H54 (cell line): ENCODE measurements at regions not wholly inside any gene's neighbourhood (a gene's known extent, or its start where the extent isn't known, plus 50 kb on each side); places are given as distances from the start of the nearest gene placed in this dataset.

Source experiments
- DNase-seq: peaks from one replicate; pipeline ENCODE4 v3.0.0; 2011; ENCODE audit warnings: low spot score, mixed read lengths; ENCODE audit not compliant: insufficient read length
- FAIRE-seq: peaks from 3 replicates; lab custom pipeline; 2011; peaks lifted over from hg19 to GRCh38; lab: Jason Lieb, UNC
- POLR2A ChIP-seq: IDR thresholded peaks from 2 replicates; pipeline ENCODE4 v1.6.1; 2011; ENCODE audit warnings: low read depth, mild to moderate bottlenecking, low read length

- FAIRE-seq (no peak), DNase-seq (no peak)
- TF ChIP-seq POLR2A, result no peak
These were observed 194.7 kb upstream of the E2F8 start for GRCh38 chr11:19435306-19435989.

- TF ChIP-seq POLR2A, result no peak
- no peak for FAIRE-seq
- no peak for DNase-seq
These were observed 193.0 kb upstream of the E2F8 start for GRCh38 chr11:19433791-19434190.

- FAIRE-seq (no peak), DNase-seq (no peak)
- TF ChIP-seq POLR2A, result no peak
These were observed 192.6 kb upstream of the E2F8 start for GRCh38 chr11:19433367-19433766.

- FAIRE-seq, result peak; percentile 41
- no peak for TF ChIP-seq POLR2A
- peak; percentile 30 for DNase-seq
These were observed 191.8 kb upstream of the E2F8 start for GRCh38 chr11:19432370-19433061.

GRCh38 chr11:19430754-19431398, 190.1 kb upstream of the E2F8 start:
- FAIRE-seq (no peak), DNase-seq (no peak)
- TF ChIP-seq POLR2A, result no peak

- TF ChIP-seq POLR2A, result no peak
- DNase-seq (no peak), FAIRE-seq (no peak)
These were observed 189.6 kb upstream of the E2F8 start for GRCh38 chr11:19430346-19430745.

- DNase-seq, result no peak
- FAIRE-seq, result no peak
- no peak for TF ChIP-seq POLR2A
These were observed 188.5 kb upstream of the E2F8 start for GRCh38 chr11:19429108-19429760.

GRCh38 chr11:19428206-19429002, 187.7 kb upstream of the E2F8 start:
- DNase-seq (no peak), FAIRE-seq (no peak)
- TF ChIP-seq POLR2A, result no peak

- no peak for TF ChIP-seq POLR2A
- DNase-seq (no peak), FAIRE-seq (no peak)
These were observed 186.1 kb upstream of the E2F8 start for GRCh38 chr11:19426756-19427403.

GRCh38 chr11:19426011-19426755, 185.4 kb upstream of the E2F8 start:
- FAIRE-seq, result no peak
- no peak for TF ChIP-seq POLR2A
- DNase-seq, result no peak

GRCh38 chr11:19422276-19422675, 181.5 kb upstream of the E2F8 start:
- no peak for FAIRE-seq

GRCh38 chr11:19420868-19421533, 180.3 kb upstream of the E2F8 start:
- no peak for TF ChIP-seq POLR2A
- no peak for DNase-seq
- no peak for FAIRE-seq

More at GRCh38 chr11:19422276-19422675, 181.5 kb upstream of the E2F8 start:
- no peak for DNase-seq
- no peak for TF ChIP-seq POLR2A
